ENCODE measurements at regions not wholly inside any gene's neighbourhood (a gene's known extent, or its start where the extent isn't known, plus 50 kb on each side); places are given as distances from the start of the nearest gene placed in this dataset.
"Not testable (repeated sequence)": the region's sequence is repeated elsewhere in the genome, so short reads cannot be mapped to it uniquely, and the experiment has no call there.

DNA sequence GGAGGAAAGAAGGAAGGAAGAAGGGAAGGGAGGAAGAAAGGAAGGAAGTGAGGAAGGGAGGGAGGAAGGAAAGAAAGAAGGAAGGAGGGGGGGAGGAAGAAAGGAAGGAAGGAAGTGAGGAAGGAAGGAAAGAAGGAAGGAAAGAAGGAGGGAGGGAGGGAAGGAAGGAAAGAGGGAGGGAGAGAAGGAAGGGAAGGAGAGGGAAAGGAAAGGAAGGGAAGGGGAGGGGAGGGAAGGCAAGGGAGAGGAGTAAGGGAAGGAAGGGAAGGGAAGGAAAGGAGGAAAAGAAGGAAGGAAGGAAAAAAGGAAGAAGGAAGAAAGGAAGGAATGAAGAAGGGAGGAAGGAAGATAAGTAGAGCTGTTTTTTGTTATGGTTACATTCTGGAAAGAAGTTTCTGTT is 141.2 kb downstream of the LRRC3B start:
- DNase-seq (ENCODE audit: low read depth) = no peak

- no peak for DNase-seq (ENCODE audit: low read depth)
Measured at GRCh38 chr3:26766031-26766430, 143.5 kb downstream of the LRRC3B start.

GRCh38 chr3:26768068-26768651 is 145.6 kb downstream of the LRRC3B start:
- DNase-seq (ENCODE audit: low read depth) = no peak

DNA sequence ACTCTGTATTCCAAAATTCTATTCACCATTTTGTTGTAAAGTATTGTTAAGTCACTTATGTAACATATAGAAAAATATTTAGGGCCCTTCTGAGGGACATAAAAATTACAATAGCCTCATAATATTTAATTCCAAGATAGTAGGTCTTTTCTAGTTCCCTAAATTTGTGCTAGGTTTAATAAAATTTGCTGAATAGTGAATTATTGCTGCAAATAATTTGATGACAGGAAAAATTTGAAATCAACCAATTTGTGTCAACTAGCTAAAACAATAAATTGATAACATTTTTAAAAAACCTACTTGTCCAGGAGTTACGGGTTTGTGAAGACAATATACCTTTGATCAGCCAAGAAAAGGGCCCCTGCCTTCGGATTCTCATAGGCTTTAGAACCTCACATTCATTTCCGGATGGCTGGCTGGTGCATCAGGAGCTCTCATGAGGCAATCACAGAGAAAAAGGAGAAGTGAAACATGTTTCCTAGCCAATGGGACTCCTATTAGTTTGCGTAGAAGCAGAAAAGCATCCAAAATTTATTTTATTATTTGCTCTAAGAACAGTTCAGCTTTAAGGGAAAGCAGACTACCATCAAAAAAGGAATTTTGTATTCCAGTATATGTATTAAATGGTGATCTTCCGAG is 177.2 kb downstream of the LRRC3B start:
- DNase-seq (ENCODE audit: low read depth) = no peak

DNA sequence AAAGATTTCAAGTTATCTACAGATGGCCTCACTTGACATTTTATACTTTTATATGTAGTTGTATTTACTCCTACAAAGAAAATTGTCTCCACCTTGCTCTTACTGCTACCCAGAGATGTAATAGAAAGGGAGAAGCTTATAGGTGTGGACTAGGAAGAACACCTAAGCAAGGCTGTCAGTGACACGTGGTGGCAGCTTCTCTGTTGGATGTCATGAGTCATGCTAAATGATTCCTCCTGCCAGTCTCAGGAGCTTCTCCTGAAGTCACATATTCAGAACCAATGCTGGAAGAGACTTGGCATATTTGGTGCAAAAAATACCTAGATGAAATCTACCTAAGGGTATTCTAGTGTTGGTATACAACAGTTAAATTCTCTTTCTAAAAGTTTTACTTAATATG is 184.7 kb downstream of the LRRC3B start:
- DNase-seq (ENCODE audit: low read depth) = no peak

DNA sequence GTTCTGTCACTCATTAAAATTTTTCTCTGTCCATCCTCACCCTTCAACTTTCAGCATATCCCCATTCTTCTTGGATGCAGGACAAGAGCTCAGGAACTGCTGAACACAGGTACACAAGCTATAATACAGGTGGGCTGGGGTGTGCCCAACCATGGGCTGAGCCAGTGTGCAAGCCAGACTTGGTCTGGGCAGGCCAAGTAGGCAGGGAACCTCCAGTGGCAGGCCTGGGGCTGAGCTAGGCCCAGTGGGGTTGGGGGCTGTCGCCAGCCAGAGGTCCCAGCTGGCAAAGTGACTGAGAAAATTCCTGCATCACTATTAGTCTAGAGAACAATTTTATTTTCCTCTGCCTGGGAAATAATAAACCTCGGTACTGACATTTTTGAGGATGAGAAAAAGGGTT is 202.9 kb downstream of the LRRC3B start:
- no peak for DNase-seq (ENCODE audit: low read depth)

DNA sequence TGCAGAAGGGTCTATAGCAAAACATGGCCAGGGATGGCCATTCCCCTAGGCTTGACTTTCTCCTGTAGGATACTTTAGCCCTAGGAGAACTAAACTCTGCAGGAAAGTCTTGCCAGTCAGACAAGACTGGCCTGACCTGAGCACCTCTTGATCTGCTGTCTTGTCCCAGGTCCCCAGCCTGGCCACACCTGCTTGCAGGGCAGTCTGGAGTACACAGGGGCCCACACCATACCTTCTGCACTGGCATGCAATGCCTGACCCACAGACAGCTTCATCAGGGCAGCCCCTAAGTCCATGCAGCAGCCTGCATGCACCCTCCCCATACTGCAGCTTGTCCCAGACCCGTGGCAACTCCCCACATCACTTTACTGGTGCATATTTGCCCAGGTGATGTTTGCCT is 204.6 kb downstream of the LRRC3B start:
- DNase-seq (ENCODE audit: low read depth) = no peak

DNA sequence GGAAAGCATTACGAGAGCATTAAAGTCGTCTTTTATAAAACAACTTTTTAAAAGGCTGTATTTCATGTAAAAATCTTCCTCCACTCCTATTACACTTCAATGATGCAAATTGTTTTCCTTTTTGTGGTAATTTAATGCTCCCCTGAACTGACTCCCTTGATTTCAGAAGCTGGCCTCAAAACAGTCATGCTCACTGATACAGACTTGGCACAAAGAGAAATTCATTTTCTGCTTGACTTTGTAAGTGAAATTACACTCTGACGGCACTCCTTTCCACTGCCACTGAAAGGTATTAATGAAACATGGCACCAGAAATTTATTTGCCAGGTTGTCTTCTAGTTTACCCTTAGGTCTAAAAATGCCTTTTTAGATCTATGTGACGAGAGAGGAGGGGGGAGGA is 215.5 kb downstream of the LRRC3B start:
- no peak for DNase-seq (ENCODE audit: low read depth)

GRCh38 chr3:26839001-26839400 is 216.4 kb downstream of the LRRC3B start:
- no peak for DNase-seq (ENCODE audit: low read depth)

GRCh38 chr3:26840272-26840870 is 217.8 kb downstream of the LRRC3B start:
- no peak for DNase-seq (ENCODE audit: low read depth)

DNA sequence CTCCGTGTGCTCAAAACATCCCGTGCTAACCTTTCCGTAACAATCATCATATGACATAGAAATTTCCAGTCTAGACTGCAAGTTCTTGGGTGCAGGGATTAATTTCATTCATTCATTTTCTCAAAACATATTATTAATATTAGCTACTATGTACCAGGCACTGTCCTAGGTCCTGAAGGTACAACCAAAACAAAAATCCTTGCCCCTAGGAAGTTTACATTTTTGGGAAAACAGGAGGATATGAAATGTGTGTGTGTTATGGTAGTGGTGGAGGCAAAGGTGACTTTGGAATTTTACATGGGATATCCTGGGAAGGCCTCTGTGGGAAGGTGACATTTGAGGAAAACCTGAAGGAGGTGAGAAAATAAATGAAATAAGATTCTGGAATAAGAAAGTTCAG is 222.6 kb downstream of the LRRC3B start:
- DNase-seq (ENCODE audit: low read depth) = no peak

DNA sequence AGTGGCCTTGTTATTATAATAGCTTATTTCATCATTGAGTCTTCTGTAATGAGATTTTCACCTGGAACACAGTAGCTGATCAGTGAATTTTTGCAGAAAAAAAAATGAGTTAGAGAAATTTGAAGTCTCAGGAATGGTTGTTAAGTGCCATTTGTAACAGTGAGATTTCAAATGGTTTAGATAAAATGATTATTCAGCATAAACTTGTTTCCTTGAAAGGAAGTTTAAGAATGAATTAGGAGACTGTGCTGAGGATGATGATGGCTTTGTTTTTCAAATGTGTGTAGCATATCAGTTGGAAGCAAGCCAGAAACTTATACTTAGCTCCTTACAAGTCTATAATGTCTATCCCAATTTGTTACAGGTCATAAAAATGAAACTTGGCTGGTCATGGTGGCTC is 225.1 kb downstream of the LRRC3B start:
- DNase-seq (ENCODE audit: low read depth) = no peak

DNA sequence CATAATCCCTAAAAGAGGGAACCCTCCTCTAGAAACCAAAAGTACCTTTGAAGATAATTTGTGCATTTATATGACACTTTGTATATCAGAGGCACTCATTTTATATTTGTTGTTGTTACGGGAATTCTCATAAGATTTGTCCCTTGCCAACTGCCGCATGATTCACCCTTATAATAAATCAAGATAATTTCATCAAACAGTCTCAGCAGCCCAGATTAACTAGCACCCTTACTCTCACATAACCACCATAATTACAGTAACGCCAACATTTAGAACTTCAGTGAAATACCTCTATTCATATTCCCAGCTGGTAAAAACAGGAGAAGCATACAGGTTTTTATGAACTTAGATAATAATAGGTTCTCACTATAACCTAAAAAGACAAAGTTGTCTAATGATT is 271.9 kb downstream of the LRRC3B start:
- no peak for DNase-seq (ENCODE audit: low read depth)

DNA sequence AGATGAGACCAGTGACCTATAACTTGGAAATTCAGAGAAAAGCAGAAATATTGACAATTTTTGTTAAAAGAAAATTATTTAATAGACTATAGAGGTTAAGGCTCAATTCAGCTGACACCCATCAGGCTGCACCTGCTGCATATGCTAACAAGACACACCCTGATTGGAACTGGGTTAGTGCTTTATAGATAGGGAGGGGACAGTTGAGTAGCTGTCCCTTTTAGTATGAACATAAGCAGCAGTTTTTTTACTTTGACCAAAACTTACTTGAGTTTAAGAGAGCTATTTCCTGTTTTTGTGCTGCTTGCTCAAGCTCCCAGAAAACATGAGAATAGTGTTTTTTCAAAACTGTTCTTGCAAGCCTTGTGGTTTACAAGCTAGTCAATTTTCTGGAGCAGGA is 292.6 kb downstream of the LRRC3B start:
- no peak for DNase-seq (ENCODE audit: low read depth)

DNA sequence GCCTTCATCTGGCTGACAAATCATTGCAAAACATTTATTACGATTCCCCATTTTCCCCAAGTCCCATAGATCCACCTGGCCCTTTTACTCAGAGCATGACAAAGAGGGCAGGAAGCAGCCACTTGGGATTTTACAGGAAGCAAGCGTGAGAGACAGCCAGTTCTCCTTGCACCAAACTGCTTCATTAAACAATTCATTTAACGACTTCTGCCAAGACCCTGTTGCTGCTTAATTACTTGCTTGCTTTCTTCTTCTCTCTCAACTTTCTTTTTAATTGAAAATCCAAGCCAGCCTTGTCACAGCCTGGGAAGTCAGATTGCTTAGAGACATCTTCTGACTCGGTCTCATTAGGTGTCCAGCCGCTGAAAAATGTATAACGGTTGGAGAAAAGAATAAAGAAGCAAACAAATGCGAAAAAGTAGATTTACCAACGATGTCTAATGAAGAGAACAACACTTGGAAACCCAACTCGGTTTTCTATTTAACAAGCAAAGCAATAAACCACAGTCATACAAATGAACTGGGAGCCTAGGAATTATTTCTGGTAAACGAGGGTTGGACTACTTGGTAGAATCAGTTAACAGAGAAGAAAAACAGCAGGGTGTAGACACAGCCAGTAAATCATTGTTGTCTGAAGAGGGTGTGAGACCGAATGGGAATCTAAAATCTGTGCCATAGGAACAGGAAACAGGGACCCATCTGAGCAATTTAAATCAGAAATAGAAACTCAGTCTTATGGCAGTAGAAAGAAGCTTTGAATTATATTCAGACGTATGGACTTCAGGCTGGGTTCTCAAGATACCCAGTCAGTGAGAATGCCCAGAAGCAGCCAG is 298.3 kb downstream of the LRRC3B start:
- DNase-seq (ENCODE audit: low read depth) = no peak

GRCh38 chr3:26931896-26932295 is 309.3 kb downstream of the LRRC3B start:
- no peak for DNase-seq (ENCODE audit: low read depth)

DNA sequence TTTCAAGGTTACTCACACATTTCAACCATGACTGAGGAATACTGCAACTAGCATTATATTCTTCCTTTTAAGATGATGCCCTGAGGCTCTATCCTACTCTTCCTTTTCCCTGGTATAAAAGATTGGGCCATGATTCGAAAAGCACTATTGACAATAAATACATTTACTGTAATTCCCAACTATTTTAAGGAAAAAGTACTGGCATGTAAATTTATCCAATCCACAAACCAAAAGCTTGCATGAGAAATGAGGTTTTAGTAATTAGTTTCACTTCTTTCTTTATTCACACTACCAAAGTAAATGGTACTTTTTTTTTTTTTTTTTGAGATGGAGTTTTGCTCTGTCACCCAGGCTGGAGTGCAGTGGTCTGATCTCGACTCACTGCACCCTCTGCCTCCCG is 310.2 kb downstream of the LRRC3B start:
- no peak for DNase-seq (ENCODE audit: low read depth)

DNA sequence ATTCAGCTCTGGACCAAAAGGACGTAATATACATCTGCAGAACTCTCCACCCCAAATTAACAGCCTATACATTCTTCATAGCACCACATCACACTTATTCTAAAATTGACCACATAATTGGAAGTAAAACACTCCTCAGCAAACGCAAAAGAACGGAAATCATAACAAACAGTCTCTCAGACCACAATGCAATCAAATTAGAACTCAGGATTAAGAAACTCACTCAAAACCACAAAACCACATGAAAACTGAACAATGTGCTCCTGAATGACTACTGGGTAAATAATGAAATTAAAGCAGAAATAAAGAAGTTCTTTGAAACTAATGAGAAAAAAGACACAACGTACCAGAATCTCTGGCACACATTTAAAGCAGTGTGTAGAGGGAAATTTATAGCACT is 322.9 kb downstream of the LRRC3B start:
- DNase-seq (ENCODE audit: low read depth) = not testable (repeated sequence)

GRCh38 chr3:26960382-26960781 is 337.8 kb downstream of the LRRC3B start:
- DNase-seq (ENCODE audit: low read depth) = no peak

DNA sequence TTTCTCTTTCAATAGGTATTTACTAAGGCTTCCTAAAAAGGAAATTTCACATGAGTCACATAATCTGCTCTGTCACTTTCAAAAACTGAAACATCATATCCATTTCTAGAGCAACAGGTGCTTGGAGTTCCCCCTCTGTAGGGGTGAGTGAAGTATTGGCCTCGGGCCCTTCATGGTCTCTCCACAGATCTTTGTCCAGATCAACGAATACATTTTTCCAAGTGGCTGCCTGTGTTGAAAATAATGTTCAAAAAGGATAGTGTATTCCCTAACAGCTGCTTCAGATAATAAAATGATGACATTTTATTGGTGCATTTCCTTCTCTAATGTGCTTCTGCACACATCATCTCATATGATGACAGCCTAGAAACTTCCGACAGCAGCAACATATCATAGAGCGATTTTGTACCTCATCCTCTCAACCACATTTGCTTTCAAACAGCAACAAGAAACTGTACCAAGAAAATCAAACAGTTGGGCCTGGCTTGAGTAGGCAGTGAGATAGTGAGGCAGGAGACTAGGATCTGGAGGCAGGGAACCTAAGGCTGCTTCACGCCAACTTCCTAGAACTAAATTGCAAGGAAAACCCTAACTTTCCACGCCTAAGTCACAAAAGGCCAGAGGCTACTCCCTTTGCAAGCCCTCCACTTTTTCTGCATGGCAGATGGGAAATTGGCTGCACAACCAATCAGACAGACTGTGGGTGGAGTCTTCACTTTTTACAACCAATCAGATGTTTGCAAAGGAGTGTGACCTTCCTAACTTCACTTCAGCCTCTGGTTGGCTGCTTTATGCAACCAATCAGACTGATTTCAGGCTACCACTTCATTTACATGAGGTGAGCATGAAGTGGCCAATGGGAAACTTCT is 340.2 kb downstream of the LRRC3B start:
- peak; percentile 2 for DNase-seq (ENCODE audit: low read depth)

- DNase-seq (ENCODE audit: low read depth) = peak; percentile 0
Measured at GRCh38 chr3:26963361-26963743, 340.8 kb downstream of the LRRC3B start.

DNA sequence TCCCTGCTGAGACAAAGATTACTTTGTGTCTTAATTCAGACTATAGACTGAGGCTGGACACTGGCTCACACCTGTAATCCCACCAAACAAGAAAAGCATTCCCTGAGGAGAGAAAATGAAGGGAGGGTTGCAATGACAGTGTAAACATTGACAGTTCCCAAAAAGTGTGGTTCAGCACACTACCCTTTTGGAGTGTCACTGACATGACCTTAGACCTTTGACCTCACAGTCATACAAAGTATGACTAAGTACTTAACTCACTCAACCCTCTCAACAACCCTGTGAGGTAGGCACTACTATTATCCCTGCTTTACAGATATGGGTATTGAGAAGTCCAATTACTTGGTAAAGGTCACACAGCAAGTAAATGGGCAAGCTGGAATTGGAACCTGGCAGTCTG is 341.7 kb downstream of the LRRC3B start:
- DNase-seq (ENCODE audit: low read depth) = no peak

Measured in M059J (cell line).